Activated T-helper 1 cell treated with anti-CD3 and anti-CD28 coated beads, Interleukin-12 subunit alpha, Interleukin-12 subunit beta, Interleukin-2, Interleukin-4 antibody, amounts not matched to agents 30 ng/mL and 10 ng/mL and 1 ng/mL, durations not matched to agents 14 hours and 24 hours and 36 hours (primary cell): ENCODE measurements at regions not wholly inside any gene's neighbourhood (a gene's known extent, or its start where the extent isn't known, plus 50 kb on each side); places are given as distances from the start of the nearest gene placed in this dataset.

Source experiments
- DNase-seq: peaks from one replicate; pipeline ENCODE4 v3.0.0; 2021; ENCODE audit warnings: low spot score
- H3K27ac Mint-ChIP-seq: one replicate; pipeline ENCODE4 v1.8.0; 2021; ENCODE audit warnings: mild to moderate bottlenecking, mixed read lengths
- H3K27me3 Mint-ChIP-seq: one replicate; pipeline ENCODE4 v1.8.0; 2022; ENCODE audit warnings: mild to moderate bottlenecking, moderate library complexity, mixed read lengths; ENCODE audit not compliant: insufficient read depth
- H3K36me3 Mint-ChIP-seq: one replicate; pipeline ENCODE4 v1.8.0; 2021; ENCODE audit warnings: low read depth, mixed read lengths
- H3K4me1 Mint-ChIP-seq: one replicate; pipeline ENCODE4 v1.8.0; 2021; ENCODE audit warnings: low read depth, mixed read lengths
- H3K4me3 Mint-ChIP-seq: one replicate; pipeline ENCODE4 v1.8.0; 2021; ENCODE audit warnings: mild to moderate bottlenecking, moderate library complexity, mixed read lengths
- H3K9me3 Mint-ChIP-seq: one replicate; pipeline ENCODE4 v1.8.0; 2021; ENCODE audit warnings: mixed read lengths
- intact Hi-C: fragments of 100-400 bp; cut with micrococcal nuclease; formaldehyde crosslinking; loops from one replicate; pipeline ENCODE4 v1.15.1; 2024

- Mint-ChIP-seq H3K4me3 (no peak overlapping the region), H3K27me3 (no peaks in the 10 kb centered on the region), H3K27ac (no peak overlapping the region), H3K9me3 (no peaks in the 10 kb centered on the region), H3K4me1 (no peaks in the 10 kb centered on the region), H3K36me3 (no peaks in the 10 kb centered on the region)
- no peak for DNase-seq
- intact Hi-C loops, result no loop called here
These were observed 584.6 kb downstream of the ANXA1 start for GRCh38 chr9:73736270-73736669.

DNA sequence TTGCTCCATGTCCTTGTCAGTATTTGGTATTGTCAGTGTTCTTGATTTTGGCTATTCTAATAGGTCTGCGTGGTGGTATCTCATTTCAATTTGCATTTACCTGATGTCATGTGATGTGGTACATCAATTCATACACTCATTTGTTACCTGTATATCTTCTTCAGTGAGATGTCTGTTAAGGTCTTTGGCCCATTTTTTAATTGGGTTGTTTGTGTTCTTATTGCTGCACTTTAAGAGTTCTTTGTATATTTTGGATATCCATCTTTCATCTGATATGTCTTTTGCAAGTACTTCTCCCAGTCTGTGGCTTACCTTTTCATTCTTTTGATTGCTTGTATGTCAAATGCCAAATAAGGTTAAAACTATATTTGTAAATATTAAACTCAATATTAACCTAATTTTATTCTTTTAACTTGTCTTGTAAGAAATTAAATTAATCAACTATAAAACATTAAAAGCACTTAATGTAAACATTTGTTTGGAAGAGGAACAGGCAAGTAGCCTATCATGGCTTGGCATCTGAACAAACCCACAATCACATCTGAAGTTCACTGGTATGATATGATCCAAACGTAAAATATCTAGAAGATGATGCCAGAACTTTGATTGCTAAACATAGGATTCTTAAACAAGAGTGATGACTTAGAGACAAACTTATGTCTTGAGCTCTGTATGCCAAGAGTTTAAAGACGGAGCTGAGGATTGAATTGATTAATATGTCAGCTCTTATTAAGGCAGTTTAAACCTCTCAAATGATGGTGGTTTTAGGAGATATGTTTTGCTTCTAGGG lies 587.3 kb downstream of the ANXA1 start:
- DNase-seq, result no peak
- H3K36me3 Mint-ChIP-seq, result no peaks in the 10 kb centered on the region
- no peaks in the 10 kb centered on the region for H3K9me3 Mint-ChIP-seq
- H3K4me3 Mint-ChIP-seq, result no peak overlapping the region
- H3K27ac Mint-ChIP-seq, result no peak overlapping the region
- intact Hi-C loops, result no loop called here
- no peaks in the 10 kb centered on the region for H3K4me1 Mint-ChIP-seq
- H3K27me3 Mint-ChIP-seq, result no peaks in the 10 kb centered on the region

- H3K9me3 Mint-ChIP-seq, result no peaks in the 10 kb centered on the region
- intact Hi-C loops, result no loop called here
- no peaks in the 10 kb centered on the region for H3K4me1 Mint-ChIP-seq
- H3K27me3 Mint-ChIP-seq, result no peaks in the 10 kb centered on the region
- no peak overlapping the region for H3K4me3 Mint-ChIP-seq
- no peak overlapping the region for H3K27ac Mint-ChIP-seq
- DNase-seq, result no peak
- no peaks in the 10 kb centered on the region for H3K36me3 Mint-ChIP-seq
These were observed 589.7 kb downstream of the ANXA1 start for GRCh38 chr9:73741316-73741715.

- intact Hi-C loops, result no loop called here
- H3K27ac Mint-ChIP-seq, result no peak overlapping the region
- no peaks in the 10 kb centered on the region for H3K4me1 Mint-ChIP-seq
These were observed 590.7 kb downstream of the ANXA1 start for GRCh38 chr9:73742412-73742811.

DNA sequence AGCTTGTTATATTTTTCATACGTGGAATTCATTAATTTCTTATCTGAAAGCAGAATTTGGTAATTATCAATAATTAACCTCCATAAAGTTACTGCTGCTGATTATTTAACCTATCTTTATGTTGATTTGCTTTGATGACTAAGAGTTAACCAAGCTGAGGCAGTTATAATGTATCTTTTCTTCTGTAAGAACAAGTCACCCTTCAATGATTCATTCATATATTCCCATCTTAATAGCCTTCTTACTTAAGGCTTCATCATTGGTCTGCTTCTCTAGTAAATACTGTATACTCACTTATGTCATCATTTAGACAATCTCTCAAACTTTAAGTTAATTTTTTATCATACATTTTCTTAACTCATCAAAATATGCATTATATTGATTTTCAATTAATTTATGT lies 592.2 kb downstream of the ANXA1 start:
- H3K9me3 Mint-ChIP-seq, result peaks cover 5% of the 10 kb centered on the region
- H3K4me3 Mint-ChIP-seq, result no peak overlapping the region
- H3K36me3 Mint-ChIP-seq, result no peaks in the 10 kb centered on the region
- intact Hi-C loops, result no loop called here
- H3K4me1 Mint-ChIP-seq, result no peaks in the 10 kb centered on the region
- no peak for DNase-seq
- H3K27me3 Mint-ChIP-seq, result no peaks in the 10 kb centered on the region
- no peak overlapping the region for H3K27ac Mint-ChIP-seq

More at GRCh38 chr9:73742412-73742811, 590.7 kb downstream of the ANXA1 start:
- Mint-ChIP-seq H3K27me3 (no peaks in the 10 kb centered on the region), H3K36me3 (no peaks in the 10 kb centered on the region), H3K4me3 (no peak overlapping the region), H3K9me3 (no peaks in the 10 kb centered on the region)
- no peak for DNase-seq

DNA sequence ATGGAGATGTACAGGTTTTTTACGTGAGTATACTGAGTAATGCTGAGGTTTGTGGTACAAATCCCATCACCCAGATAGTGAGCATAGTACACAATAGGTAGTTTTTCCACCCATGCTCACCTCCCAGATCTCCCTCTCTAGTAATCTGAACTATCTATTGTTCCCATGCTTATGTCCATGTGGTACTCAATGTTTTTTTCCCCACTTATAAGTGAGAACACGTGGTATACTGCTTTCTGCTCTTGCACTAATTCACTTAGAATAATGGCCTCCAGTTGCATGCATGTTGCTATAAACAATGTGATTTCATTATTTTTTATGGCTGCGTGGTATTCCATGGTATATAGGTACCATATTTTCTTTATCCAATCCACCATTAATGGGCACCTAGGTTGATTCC lies 593.9 kb downstream of the ANXA1 start:
- no peaks in the 10 kb centered on the region for H3K27me3 Mint-ChIP-seq
- H3K4me3 Mint-ChIP-seq, result no peak overlapping the region
- no peaks in the 10 kb centered on the region for H3K4me1 Mint-ChIP-seq
- no peaks in the 10 kb centered on the region for H3K36me3 Mint-ChIP-seq
- H3K9me3 Mint-ChIP-seq, result peaks cover 6% of the 10 kb centered on the region
- DNase-seq, result no peak
- intact Hi-C loops, result no loop called here
- no peak overlapping the region for H3K27ac Mint-ChIP-seq

DNA sequence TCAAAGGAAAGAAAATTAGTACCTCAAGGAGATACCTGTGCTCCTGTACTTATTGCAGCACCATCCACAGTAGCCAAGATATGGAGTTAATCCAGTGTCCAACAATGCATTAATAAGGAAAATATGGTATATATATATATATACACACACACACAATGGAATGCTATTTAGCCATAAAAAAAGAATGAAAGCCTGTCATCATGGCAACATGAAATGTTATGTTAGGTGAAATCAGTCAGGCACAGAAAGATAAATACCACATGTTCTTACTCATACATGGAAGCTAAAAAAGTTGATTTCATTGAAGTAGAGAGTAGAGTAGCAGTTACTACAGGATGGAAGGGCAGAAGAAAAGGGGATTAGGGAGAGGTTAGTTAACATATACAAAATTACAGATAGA lies 601.5 kb downstream of the ANXA1 start:
- Mint-ChIP-seq H3K4me3 (no peak overlapping the region), H3K4me1 (no peaks in the 10 kb centered on the region), H3K27ac (no peak overlapping the region), H3K36me3 (no peaks in the 10 kb centered on the region), H3K9me3 (peaks cover 6% of the 10 kb centered on the region), H3K27me3 (no peaks in the 10 kb centered on the region)
- no peak for DNase-seq
- intact Hi-C loops, result no loop called here

DNA sequence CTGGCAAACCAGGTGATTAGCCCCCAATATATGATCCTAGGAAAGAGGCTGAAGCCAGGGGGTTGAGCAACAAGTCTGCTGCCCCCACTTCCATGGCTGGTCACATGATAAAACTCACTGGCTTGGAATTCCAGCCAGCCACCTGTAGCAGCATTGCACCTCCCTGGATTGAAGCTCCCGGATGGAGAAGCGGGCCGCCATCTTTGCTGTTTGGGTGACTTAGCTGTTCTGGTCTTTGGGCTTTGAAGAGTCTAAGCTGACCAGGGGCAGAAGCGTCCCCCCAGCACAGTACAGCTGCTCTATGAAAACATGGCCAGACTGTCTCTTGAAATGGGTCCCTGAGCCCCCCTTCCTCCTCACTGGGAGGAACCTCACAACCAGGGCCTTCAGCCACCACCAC lies 610.2 kb downstream of the ANXA1 start:
- no peak for DNase-seq
- Mint-ChIP-seq H3K4me3 (no peak overlapping the region), H3K36me3 (no peaks in the 10 kb centered on the region), H3K27ac (no peak overlapping the region), H3K27me3 (peaks cover 1% of the 10 kb centered on the region), H3K9me3 (no peaks in the 10 kb centered on the region), H3K4me1 (no peaks in the 10 kb centered on the region)
- intact Hi-C loops, result no loop called here

DNA sequence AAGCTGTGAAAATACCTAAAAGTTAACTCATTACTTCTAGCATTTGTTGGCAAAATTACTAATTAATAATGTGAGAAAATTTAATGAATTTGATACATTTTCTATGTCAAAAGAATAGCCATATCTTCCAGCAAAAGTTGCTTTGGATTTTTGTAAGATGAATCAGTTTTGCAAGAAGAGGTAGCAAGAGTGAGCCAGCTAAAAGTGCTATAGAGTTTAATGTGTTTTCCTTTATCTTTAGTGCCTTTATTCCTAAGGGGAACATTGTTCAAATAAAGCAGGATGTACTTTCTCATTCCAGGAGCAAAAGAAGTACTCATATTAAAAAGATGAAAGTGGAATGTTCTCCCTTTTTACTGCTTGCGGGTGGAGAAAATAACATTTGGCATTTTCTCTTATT lies 622.2 kb downstream of the ANXA1 start:
- no peaks in the 10 kb centered on the region for H3K27me3 Mint-ChIP-seq
- DNase-seq, result no peak
- H3K27ac Mint-ChIP-seq, result no peak overlapping the region
- no peak overlapping the region for H3K4me3 Mint-ChIP-seq
- H3K9me3 Mint-ChIP-seq, result no peaks in the 10 kb centered on the region
- no peaks in the 10 kb centered on the region for H3K36me3 Mint-ChIP-seq
- intact Hi-C loops, result no loop called here
- H3K4me1 Mint-ChIP-seq, result no peaks in the 10 kb centered on the region

GRCh38 chr9:73775757-73776156 lies 624.1 kb downstream of the ANXA1 start:
- no peaks in the 10 kb centered on the region for H3K4me1 Mint-ChIP-seq
- no peaks in the 10 kb centered on the region for H3K9me3 Mint-ChIP-seq
- no peaks in the 10 kb centered on the region for H3K36me3 Mint-ChIP-seq
- H3K4me3 Mint-ChIP-seq, result no peak overlapping the region
- DNase-seq, result no peak
- intact Hi-C loops, result no loop called here
- H3K27ac Mint-ChIP-seq, result no peak overlapping the region
- no peaks in the 10 kb centered on the region for H3K27me3 Mint-ChIP-seq

DNA sequence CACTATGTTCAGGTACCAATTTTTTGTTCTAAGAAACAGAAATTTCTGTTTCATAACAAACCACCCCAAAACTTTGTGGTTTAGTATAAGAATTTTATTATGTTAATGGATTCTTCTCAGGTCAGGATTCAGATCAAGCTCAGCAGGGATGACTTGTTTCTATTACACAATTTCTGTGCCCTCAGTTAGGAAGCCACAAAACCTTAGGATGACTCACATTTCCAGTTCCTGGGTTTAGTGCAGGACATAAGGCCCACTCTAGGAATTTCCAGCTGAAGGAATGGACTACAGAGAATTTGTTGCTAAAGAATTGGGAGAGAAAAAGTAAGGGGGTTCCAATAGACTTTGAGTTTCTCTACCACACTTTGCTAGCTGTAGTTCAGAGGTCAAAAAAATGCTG lies 629.3 kb downstream of the ANXA1 start:
- no peaks in the 10 kb centered on the region for H3K36me3 Mint-ChIP-seq
- intact Hi-C loops, result no loop called here
- H3K4me3 Mint-ChIP-seq, result no peak overlapping the region
- no peak overlapping the region for H3K27ac Mint-ChIP-seq
- no peaks in the 10 kb centered on the region for H3K4me1 Mint-ChIP-seq
- H3K27me3 Mint-ChIP-seq, result no peaks in the 10 kb centered on the region
- no peak for DNase-seq
- H3K9me3 Mint-ChIP-seq, result no peaks in the 10 kb centered on the region

DNA sequence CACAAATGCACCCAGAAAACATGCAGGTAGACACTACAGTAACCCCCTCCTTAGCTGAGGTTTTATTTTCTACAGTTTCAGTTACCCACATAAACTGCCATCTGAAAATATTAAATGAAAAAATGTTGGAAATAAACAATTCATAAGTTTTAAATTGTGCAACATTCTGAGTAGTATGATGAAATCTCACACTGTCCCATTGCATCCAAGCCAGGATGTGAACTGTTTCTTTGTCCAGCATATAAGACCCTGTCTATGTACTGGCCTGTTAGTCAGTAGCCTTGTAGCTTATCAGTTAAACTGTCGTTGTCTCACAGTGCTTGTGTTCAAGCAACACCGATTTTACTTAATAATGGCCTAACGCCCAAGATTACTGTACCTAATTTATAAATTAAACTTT lies 630.5 kb downstream of the ANXA1 start:
- Mint-ChIP-seq H3K4me1 (no peaks in the 10 kb centered on the region), H3K9me3 (no peaks in the 10 kb centered on the region), H3K27me3 (no peaks in the 10 kb centered on the region), H3K36me3 (no peaks in the 10 kb centered on the region), H3K27ac (no peak overlapping the region), H3K4me3 (no peak overlapping the region)
- no peak for DNase-seq
- intact Hi-C loops, result no loop called here

GRCh38 chr9:73799446-73799845 lies 647.8 kb downstream of the ANXA1 start:
- no peaks in the 10 kb centered on the region for H3K27me3 Mint-ChIP-seq
- no peaks in the 10 kb centered on the region for H3K4me1 Mint-ChIP-seq
- no peaks in the 10 kb centered on the region for H3K36me3 Mint-ChIP-seq
- H3K4me3 Mint-ChIP-seq, result no peak overlapping the region
- intact Hi-C loops, result no loop called here
- H3K27ac Mint-ChIP-seq, result no peak overlapping the region
- H3K9me3 Mint-ChIP-seq, result no peaks in the 10 kb centered on the region
- no peak for DNase-seq

- Mint-ChIP-seq H3K27ac (no peak overlapping the region), H3K9me3 (no peaks in the 10 kb centered on the region), H3K4me1 (no peaks in the 10 kb centered on the region), H3K36me3 (no peaks in the 10 kb centered on the region), H3K27me3 (no peaks in the 10 kb centered on the region), H3K4me3 (no peak overlapping the region)
- DNase-seq, result no peak
- intact Hi-C loops, result loop anchor here (2.0 kb wide), 1 partner anchor 14 kb away; no protein-coding TSS in a partner anchor
These were observed 653.4 kb downstream of the ANXA1 start for GRCh38 chr9:73805111-73805510.
